GM19099 (cell line): ENCODE measurements at regions not wholly inside any gene's neighbourhood (a gene's known extent, or its start where the extent isn't known, plus 50 kb on each side); places are given as distances from the start of the nearest gene placed in this dataset.

ENCODE experiments used
- POLR2A ChIP-seq: IDR thresholded peaks from 3 replicates; pipeline ENCODE4 v1.6.1; 2011; ENCODE audit warnings: low read depth; ENCODE audit not compliant: insufficient read length; ENCODE audit errors: extremely low read depth

DNA sequence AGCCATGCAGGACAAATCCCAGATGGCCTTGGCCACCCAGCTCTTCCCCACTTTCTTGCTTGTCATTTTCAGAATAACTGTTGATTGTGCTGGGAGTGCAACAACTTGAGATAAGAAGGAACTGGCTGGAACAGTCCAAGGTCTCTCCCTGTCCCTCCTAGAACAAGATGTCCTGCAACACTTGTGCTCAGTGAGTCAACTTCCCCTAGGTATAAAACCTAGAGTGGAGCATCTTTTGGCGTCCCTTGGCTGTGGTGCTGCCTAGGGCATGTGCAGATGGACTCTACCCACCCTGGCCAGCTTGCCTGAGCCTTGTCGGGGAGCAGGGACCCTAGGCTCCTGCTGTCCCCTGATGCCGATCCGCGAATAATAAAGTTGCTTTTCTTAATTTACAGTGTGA, 50.7 kb upstream of the SLC22A11 start:
- TF ChIP-seq POLR2A, result no peak
